Kidney capillary endothelial cell (primary cell): ENCODE measurements at regions not wholly inside any gene's neighbourhood (a gene's known extent, or its start where the extent isn't known, plus 50 kb on each side); places are given as distances from the start of the nearest gene placed in this dataset.

Experiments
- DNase-seq: peaks from one replicate; pipeline ENCODE4 v3.0.0-alpha.2; 2018; ENCODE audit warnings: low spot score

DNA sequence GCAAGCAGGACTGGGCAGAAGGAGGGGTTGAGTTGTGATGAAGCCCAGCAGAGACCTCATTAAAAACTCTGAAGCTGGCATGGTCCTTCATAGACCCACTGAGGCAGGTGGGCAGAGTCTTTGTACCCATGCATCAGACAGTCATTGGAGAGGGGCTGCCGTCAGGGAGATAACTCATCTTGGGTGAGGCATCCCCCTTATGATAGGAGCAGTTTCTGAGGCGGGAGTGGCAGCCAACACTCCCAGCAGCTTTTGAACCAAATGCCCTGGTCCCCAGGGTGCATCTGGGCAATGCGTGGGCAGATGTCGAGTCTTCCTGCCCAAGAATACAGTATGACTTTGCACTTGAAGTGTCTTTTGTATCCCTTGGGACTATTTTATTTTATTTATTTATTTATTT lies 68.1 kb downstream of the HTR5A start:
- DNase-seq, result no peak

DNA sequence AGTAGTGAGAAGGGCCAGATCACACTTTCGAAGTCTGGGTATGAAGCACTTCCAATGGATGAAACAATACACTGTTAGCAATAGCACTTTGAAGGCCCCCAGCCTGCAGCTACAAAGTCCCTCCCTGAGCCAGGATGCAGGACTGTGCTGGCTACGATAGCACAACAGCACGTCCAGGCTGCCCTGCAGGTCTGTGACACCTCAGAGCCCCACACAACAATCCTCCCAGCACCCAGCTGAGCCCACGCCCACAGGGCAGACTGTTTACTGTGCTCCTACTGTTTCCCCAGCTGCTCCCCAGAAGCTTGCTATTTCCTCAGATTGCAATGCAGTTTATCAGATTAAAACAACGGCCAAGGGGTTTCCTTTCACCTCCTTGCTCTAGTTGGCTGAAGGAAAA lies 71.4 kb downstream of the HTR5A start:
- no peak for DNase-seq

- DNase-seq, result no peak
Observed at GRCh38 chr7:155143381-155143780, 73.3 kb downstream of the HTR5A start.

- no peak for DNase-seq
Observed at GRCh38 chr7:155144371-155144770, 74.2 kb downstream of the HTR5A start.

DNA sequence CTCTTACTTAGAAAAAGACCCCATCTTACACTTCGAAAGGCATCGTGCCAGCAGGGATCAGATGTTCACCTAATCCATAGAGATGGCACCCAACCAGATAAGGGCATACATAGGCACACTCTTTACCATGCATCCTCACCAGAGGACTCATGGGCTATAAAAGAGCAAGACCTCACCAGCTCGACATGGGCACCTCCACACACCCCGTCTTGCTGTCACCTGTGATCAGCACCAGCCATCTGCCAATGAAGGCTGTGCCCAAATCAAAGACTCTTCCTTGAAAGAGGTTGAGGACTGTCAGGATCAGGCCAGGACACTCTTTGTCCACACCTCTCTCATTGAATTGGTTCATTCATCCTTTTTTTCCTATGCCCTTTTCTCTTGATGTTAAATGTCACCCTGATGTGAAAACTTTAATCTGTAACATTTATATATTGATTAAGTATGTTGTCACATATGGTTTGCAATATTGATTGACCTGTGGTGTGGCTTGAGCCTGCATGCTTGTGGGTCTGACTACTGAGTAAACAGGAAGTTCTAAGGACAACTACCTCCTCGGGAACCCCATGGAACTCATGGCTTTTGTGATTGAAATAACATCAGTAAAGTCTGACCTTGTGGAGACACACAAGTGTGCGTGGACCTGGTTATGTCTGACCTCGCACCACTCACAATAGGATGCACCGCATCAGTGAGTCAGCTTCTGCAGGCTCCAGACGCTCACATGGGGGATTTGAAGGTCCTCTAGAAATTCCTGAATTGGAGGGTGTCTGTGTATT lies 75.5 kb downstream of the HTR5A start:
- DNase-seq, result no peak

GRCh38 chr7:155147172-155147571 lies 77.0 kb downstream of the HTR5A start:
- DNase-seq, result no peak

GRCh38 chr7:155147624-155148023 lies 77.5 kb downstream of the HTR5A start:
- no peak for DNase-seq

- no peak for DNase-seq
Observed at GRCh38 chr7:155153676-155154075, 83.6 kb downstream of the HTR5A start.

DNA sequence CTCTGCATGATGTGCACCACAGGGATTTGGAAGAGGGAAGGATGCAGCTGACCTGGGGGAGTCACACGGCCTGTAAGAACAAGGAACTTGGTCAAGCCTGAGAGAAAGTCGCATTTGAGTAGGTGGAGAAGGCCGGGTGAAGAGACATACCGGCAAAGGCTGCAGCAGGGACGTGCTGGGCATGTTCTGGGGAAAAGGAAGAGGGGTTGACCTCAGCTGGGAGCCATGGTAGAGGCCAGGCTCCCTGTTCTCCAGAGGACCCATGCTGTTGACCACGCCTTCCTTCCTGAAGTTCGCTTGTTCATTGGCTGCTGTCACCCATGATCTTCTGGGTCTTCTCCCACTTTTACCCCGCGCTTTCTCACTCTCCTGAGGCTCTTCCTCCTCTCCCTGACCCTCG lies 84.5 kb downstream of the HTR5A start:
- no peak for DNase-seq

GRCh38 chr7:155161690-155162089 lies 91.6 kb downstream of the HTR5A start:
- DNase-seq, result no peak

DNA sequence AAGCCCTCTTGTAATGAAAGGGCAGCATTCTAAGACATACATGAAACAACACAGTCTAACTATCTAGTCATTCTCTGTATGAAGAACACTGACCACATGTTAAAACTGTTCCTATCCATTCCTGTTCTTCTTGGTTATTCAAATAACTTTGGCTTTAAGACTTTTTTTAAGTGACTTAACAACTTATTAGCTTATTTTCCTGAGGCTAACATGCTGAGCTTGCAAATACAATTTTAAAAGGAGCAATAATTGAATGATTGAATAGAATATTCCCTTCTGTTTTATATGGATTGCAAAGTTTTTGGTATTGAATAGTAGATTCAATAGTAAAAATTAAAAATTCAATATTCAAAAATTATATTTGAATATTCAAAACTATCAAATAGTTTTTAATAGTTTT lies 92.3 kb downstream of the HTR5A start:
- DNase-seq, result no peak

- DNase-seq, result no peak
Observed at GRCh38 chr7:155163696-155164095, 93.6 kb downstream of the HTR5A start.

- DNase-seq, result no peak
Observed at GRCh38 chr7:155164316-155164715, 94.2 kb downstream of the HTR5A start.

DNA sequence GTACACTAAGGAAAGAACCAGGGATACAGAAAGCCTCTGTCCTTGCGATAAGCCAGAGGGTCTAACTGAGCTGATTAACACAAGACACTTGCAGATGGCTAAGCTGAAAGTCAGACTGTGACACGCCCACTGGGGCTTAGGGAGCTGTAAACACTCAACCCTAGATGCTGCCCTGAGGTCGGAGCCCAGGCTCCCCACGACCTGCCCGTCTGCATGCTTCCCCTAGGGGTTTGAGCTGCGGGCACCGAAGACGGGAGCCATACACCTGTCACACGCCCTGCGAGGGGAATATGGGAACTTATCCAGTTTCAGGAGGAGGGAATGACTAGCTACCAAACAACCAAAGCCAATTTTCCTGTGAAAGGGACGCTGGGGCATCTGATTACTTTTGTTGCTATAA lies 96.0 kb downstream of the HTR5A start:
- no peak for DNase-seq

- DNase-seq, result peak; percentile 73
Observed at GRCh38 chr7:155166673-155167370, 96.7 kb downstream of the HTR5A start.

DNA sequence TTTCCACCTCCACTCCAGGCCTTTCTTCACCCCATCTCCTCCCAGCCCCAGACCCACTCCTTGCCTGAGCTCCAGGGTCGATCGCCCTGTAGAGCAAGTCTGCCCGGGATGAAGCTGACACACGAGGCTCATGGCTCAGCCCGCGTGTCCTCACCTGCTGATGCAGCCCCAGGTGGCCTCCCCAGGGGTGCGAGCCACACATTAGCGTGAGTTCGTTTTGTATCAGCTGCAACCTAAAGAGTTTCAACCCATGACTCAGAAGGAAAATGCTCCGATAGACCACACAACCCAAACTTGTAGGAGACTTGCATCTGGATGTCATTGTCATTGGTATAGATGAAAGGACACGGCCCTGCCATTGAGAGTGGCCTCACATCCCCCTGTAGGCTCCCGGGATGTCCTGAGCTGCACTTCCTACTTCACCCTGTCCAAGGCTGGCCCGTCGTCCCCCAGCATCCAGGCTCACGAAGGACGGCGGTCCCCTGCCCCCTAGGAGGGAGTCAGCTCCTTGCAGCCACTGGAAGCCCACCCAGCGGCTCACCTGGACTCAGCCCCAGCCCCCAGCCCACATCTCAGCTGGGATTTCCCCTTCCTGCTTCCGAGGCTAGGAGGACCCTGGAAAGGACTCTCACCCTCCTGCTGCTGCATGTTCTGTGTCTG lies 97.7 kb downstream of the HTR5A start:
- no peak for DNase-seq

DNA sequence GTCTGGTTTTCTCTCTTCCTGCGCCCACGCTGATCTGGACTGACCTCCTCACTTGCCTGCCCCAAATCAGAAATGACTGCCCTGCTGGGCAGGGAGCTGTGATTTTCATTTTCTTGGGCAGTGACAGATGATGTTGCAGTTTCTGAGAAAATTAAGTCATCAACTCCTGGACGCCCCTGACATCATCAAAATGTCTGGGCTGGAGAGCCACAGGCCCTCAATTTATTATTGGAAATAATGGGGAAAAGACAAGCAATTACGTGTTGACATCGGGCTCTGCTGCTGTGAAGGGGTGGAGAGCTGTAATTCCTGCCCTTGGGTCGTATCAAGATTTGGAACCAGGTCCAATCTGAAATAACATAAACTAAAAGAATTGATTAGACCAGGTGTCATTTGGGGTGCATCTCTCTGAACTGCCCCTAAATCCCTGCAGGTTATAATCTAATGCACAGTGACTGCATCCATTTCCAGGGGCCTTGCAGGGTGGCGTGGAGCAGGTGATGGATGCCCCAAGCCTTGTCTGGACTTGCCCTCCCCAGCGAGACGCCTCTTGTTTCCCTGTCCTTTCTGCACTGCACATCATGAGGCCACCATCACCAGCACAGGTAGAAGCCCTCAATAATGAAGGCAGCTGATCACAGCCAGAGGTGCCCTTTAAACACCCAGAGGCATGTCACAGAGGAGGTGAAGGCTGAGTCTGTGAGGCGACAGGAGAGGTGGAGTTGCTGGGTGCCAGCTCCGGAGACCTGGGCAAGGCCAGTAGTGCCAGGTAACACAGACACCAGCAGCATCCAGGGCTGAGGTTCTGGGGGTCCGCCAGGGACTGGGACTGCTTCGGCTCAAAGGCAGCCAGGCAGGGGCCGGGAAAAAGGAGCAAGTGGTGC lies 98.7 kb downstream of the HTR5A start:
- DNase-seq, result no peak

DNA sequence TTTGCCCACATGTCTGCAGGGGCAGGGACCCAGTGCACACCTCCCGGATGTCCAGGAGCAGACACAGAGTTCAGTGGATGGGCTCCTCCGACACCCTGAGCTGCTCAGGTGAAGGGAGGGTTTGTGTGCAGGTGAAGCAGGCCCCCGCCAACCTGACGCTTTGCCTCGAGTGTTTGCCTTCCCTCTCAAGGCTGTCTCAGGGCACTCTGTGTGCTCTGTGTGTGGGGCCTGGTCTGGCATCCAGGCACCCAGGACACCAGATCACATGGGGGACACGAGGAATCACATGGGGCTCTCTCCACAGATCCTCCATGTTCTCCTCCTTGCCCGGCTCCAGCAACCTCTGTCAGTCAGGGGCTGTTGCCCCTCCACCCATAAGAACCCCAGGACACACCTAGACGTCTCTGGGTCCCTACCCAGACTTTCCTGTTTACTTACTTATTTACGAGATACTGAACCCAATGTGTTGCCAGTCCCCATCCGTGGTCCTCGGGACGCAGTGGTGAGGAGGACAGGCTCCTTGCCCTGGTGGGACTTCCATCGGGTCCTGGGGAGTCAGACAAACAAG lies 99.5 kb downstream of the HTR5A start:
- DNase-seq, result no peak

- DNase-seq, result no peak
Observed at GRCh38 chr7:155170331-155170730, 100.2 kb downstream of the HTR5A start.

GRCh38 chr7:155172141-155172540 lies 102.0 kb downstream of the HTR5A start:
- no peak for DNase-seq

DNA sequence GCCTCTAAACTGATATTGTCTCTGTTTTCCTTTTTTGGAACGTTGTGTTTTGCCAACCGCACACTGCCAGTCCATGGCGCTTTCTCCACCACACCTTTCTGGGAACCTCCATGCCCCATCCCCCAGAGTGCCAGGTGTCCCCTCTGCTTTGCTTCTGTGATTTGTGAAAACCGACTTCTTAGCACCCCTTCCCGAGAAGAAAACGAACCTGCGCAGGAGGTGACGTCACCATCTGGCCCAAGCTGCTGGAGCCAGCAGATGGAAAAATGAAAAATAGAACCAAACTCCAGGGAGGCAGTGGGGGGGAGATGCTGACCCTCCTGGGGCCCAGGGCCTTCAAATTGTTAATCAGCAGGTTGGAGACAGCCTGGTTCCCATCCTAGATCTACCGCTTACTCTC lies 103.8 kb downstream of the HTR5A start:
- DNase-seq, result no peak

- DNase-seq, result no peak
Observed at GRCh38 chr7:155178096-155178495, 108.0 kb downstream of the HTR5A start.
